OCI-LY1 (cell line): ENCODE measurements at regions not wholly inside any gene's neighbourhood (a gene's known extent, or its start where the extent isn't known, plus 50 kb on each side); places are given as distances from the start of the nearest gene placed in this dataset.

ENCODE experiments used
- EZH2 ChIP-seq: fragments of 200-600 bp; sonication (generic), shearing (Covaris generic); IDR thresholded peaks from 2 replicates; pipeline ENCODE4 v1.8.0; 2017; ENCODE audit warnings: borderline replicate concordance, mixed run types, mild to moderate bottlenecking, antibody characterized with exemption, low read length, moderate library complexity, mixed read lengths
- TF ChIP-seq, protein P1 (sequence below): fragments of 200-600 bp; sonication (generic), shearing (Covaris generic); IDR thresholded peaks from 2 replicates; pipeline ENCODE4 v1.5.1; 2017; ENCODE audit warnings: mild to moderate bottlenecking, antibody characterized with exemption, low read length, moderate library complexity, mixed read lengths

DNA sequence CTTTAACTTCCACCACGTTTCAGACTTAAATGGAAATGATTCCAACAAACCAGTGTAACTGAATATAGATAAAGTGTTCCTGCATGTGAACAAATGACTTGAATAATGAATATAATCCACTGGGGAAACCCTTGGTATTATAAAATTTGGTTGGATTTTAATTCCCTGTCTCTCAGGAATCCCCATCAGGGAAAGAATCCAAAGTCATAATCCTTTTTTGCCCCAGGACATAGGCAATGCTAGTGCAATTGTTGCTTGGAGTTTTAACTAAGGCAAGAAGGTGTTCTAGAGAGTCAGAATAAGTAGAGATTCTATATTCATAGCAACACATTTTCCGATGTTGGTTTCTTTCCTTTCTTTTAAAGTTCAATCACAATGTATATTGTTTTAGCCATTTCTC is 1169.4 kb downstream of the GALC start:
- TF ChIP-seq, protein P1, sequence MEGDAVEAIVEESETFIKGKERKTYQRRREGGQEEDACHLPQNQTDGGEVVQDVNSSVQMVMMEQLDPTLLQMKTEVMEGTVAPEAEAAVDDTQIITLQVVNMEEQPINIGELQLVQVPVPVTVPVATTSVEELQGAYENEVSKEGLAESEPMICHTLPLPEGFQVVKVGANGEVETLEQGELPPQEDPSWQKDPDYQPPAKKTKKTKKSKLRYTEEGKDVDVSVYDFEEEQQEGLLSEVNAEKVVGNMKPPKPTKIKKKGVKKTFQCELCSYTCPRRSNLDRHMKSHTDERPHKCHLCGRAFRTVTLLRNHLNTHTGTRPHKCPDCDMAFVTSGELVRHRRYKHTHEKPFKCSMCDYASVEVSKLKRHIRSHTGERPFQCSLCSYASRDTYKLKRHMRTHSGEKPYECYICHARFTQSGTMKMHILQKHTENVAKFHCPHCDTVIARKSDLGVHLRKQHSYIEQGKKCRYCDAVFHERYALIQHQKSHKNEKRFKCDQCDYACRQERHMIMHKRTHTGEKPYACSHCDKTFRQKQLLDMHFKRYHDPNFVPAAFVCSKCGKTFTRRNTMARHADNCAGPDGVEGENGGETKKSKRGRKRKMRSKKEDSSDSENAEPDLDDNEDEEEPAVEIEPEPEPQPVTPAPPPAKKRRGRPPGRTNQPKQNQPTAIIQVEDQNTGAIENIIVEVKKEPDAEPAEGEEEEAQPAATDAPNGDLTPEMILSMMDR = no peak
- no peak for TF ChIP-seq EZH2
